Mononuclear cell (primary cell): ENCODE measurements at regions not wholly inside any gene's neighbourhood (a gene's known extent, or its start where the extent isn't known, plus 50 kb on each side); places are given as distances from the start of the nearest gene placed in this dataset.

Experiments
- H3K27me3 ChIP-seq: 2 replicates; pipeline ENCODE4 v1.6.0; 2011; ENCODE audit warnings: low read length, control low read depth; ENCODE audit not compliant: insufficient read depth
- H3K4me1 ChIP-seq: 2 replicates; pipeline ENCODE4 v1.5.1; 2011; ENCODE audit warnings: mild to moderate bottlenecking, low read length, control low read depth; ENCODE audit not compliant: insufficient read depth
- H3K4me3 ChIP-seq: 2 replicates; pipeline ENCODE4 v1.5.1; 2011; ENCODE audit warnings: mild to moderate bottlenecking, low read length, moderate library complexity
- H3K9me3 ChIP-seq: 2 replicates; pipeline ENCODE4 v1.5.1; 2011; ENCODE audit warnings: low read depth, mild to moderate bottlenecking, control low read depth, low read length

GRCh38 chr12:34288963-34289345, 266.7 kb downstream of the ALG10 start:
- no peak overlapping the region for H3K4me3 ChIP-seq
- H3K27me3 ChIP-seq, result no peaks in the 10 kb centered on the region
- no peaks in the 10 kb centered on the region for H3K4me1 ChIP-seq
- H3K9me3 ChIP-seq, result peaks cover 14% of the 10 kb centered on the region

GRCh38 chr12:34289431-34290380, 267.4 kb downstream of the ALG10 start:
- H3K4me3 ChIP-seq, result no peak overlapping the region
- H3K27me3 ChIP-seq, result no peaks in the 10 kb centered on the region
- H3K9me3 ChIP-seq, result peaks cover 10% of the 10 kb centered on the region
- H3K4me1 ChIP-seq, result no peaks in the 10 kb centered on the region

GRCh38 chr12:34290381-34290995, 268.2 kb downstream of the ALG10 start:
- H3K9me3 ChIP-seq, result peaks cover 3% of the 10 kb centered on the region
- H3K4me3 ChIP-seq, result no peak overlapping the region
- H3K27me3 ChIP-seq, result no peaks in the 10 kb centered on the region
- no peaks in the 10 kb centered on the region for H3K4me1 ChIP-seq

GRCh38 chr12:34291001-34291400, 268.7 kb downstream of the ALG10 start:
- no peak overlapping the region for H3K4me3 ChIP-seq
- no peaks in the 10 kb centered on the region for H3K9me3 ChIP-seq
- H3K27me3 ChIP-seq, result no peaks in the 10 kb centered on the region
- H3K4me1 ChIP-seq, result no peaks in the 10 kb centered on the region

GRCh38 chr12:34291426-34291901, 269.2 kb downstream of the ALG10 start:
- Histone ChIP-seq H3K4me3 (no peak overlapping the region), H3K4me1 (no peaks in the 10 kb centered on the region), H3K27me3 (no peaks in the 10 kb centered on the region), H3K9me3 (no peaks in the 10 kb centered on the region)

- H3K9me3 ChIP-seq, result no peaks in the 10 kb centered on the region
- no peak overlapping the region for H3K4me3 ChIP-seq
- H3K4me1 ChIP-seq, result no peaks in the 10 kb centered on the region
Measured at GRCh38 chr12:34292736-34293625, 270.7 kb downstream of the ALG10 start.

GRCh38 chr12:34294137-34294536, 271.8 kb downstream of the ALG10 start:
- Histone ChIP-seq H3K27me3 (no peaks in the 10 kb centered on the region), H3K4me1 (no peaks in the 10 kb centered on the region), H3K4me3 (no peak overlapping the region), H3K9me3 (no peaks in the 10 kb centered on the region)

More at GRCh38 chr12:34292736-34293625, 270.7 kb downstream of the ALG10 start:
- no peaks in the 10 kb centered on the region for H3K27me3 ChIP-seq

- no peak overlapping the region for H3K4me3 ChIP-seq
- no peaks in the 10 kb centered on the region for H3K4me1 ChIP-seq
- H3K9me3 ChIP-seq, result no peaks in the 10 kb centered on the region
Measured at GRCh38 chr12:34294671-34295365, 272.5 kb downstream of the ALG10 start.

GRCh38 chr12:34295366-34296142, 273.3 kb downstream of the ALG10 start:
- Histone ChIP-seq H3K4me1 (no peaks in the 10 kb centered on the region), H3K27me3 (no peaks in the 10 kb centered on the region), H3K4me3 (no peak overlapping the region), H3K9me3 (no peaks in the 10 kb centered on the region)

More at GRCh38 chr12:34294671-34295365, 272.5 kb downstream of the ALG10 start:
- no peaks in the 10 kb centered on the region for H3K27me3 ChIP-seq

- Histone ChIP-seq H3K4me1 (no peaks in the 10 kb centered on the region), H3K4me3 (no peak overlapping the region), H3K9me3 (no peaks in the 10 kb centered on the region), H3K27me3 (no peaks in the 10 kb centered on the region)
Measured at GRCh38 chr12:34296143-34297041, 274.1 kb downstream of the ALG10 start.

- Histone ChIP-seq H3K4me1 (no peaks in the 10 kb centered on the region), H3K4me3 (no peak overlapping the region), H3K9me3 (no peaks in the 10 kb centered on the region), H3K27me3 (no peaks in the 10 kb centered on the region)
Measured at GRCh38 chr12:34297126-34297789, 275.0 kb downstream of the ALG10 start.

GRCh38 chr12:34297790-34298164, 275.5 kb downstream of the ALG10 start:
- Histone ChIP-seq H3K9me3 (no peaks in the 10 kb centered on the region), H3K4me1 (no peaks in the 10 kb centered on the region), H3K4me3 (no peak overlapping the region), H3K27me3 (no peaks in the 10 kb centered on the region)
